AG10803 (cell line): ENCODE measurements at regions not wholly inside any gene's neighbourhood (a gene's known extent, or its start where the extent isn't known, plus 50 kb on each side); places are given as distances from the start of the nearest gene placed in this dataset.

Experiments
- DNase-seq: peaks from one replicate; pipeline ENCODE4 v3.0.0; 2010; ENCODE audit warnings: low read depth
- H3K4me3 ChIP-seq: 2 replicates; pipeline ENCODE4 v1.5.1; 2011; ENCODE audit warnings: mild to moderate bottlenecking, low read length, control low read depth
- CTCF ChIP-seq: conservative IDR thresholded peaks from 2 replicates; pipeline ENCODE4 v1.5.1; 2011; ENCODE audit warnings: mild to moderate bottlenecking, low read length, control low read depth, inconsistent platforms

- TF ChIP-seq CTCF = no peak
- no peak for DNase-seq
- no peak overlapping the region for H3K4me3 ChIP-seq
Measured at GRCh38 chr13:79792716-79793115, 311.8 kb downstream of the NDFIP2 start.

- H3K4me3 ChIP-seq = no peak overlapping the region
- TF ChIP-seq CTCF = no peak
- no peak for DNase-seq
Measured at GRCh38 chr13:79791471-79792042, 310.6 kb downstream of the NDFIP2 start.

GRCh38 chr13:79786176-79786575 is 305.2 kb downstream of the NDFIP2 start:
- TF ChIP-seq CTCF = no peak
- H3K4me3 ChIP-seq = no peak overlapping the region
- DNase-seq = peak; percentile 13

GRCh38 chr13:79782541-79783205 is 301.7 kb downstream of the NDFIP2 start:
- TF ChIP-seq CTCF = no peak

GRCh38 chr13:79781829-79782540 is 301.0 kb downstream of the NDFIP2 start:
- DNase-seq = no peak
- H3K4me3 ChIP-seq = no peak overlapping the region
- TF ChIP-seq CTCF = no peak

More at GRCh38 chr13:79782541-79783205, 301.7 kb downstream of the NDFIP2 start:
- H3K4me3 ChIP-seq = no peak overlapping the region
- DNase-seq = peak; percentile 10

- peak; percentile 41 for DNase-seq
- TF ChIP-seq CTCF = no peak
- peak overlapping the region; percentile 11 for H3K4me3 ChIP-seq
Measured at GRCh38 chr13:79780240-79780639, 299.3 kb downstream of the NDFIP2 start.
